Mucosa of descending colon (tissue), 3 donors: ENCODE measurements at regions not wholly inside any gene's neighbourhood (a gene's known extent, or its start where the extent isn't known, plus 50 kb on each side); places are given as distances from the start of the nearest gene placed in this dataset.

Experiments used
- ATAC-seq: fragments of 200-7000 bp; cut with Tn5 transposase; one replicate; pipeline ENCODE4 v1.9.1; 2020; ENCODE audit warnings: mild to moderate bottlenecking, moderate library complexity
- DNase-seq, 3 donors: peaks; one replicate each; pipeline ENCODE4 v3.0.0-alpha.2; 2020
- H3K36me3 ChIP-seq: fragments of 200-600 bp; one replicate; pipeline ENCODE4 v1.8.0; 2021; ENCODE audit warnings: low read depth, mild to moderate bottlenecking
- H3K4me1 ChIP-seq: fragments of 200-600 bp; one replicate; pipeline ENCODE4 v1.8.0; 2021; ENCODE audit warnings: low read depth, mild to moderate bottlenecking
- H3K4me3 ChIP-seq: fragments of 200-600 bp; one replicate; pipeline ENCODE4 v1.8.0; 2021; ENCODE audit warnings: mild to moderate bottlenecking
- H3K9me3 ChIP-seq: fragments of 200-600 bp; one replicate; pipeline ENCODE4 v1.8.0; 2021; ENCODE audit warnings: mild to moderate bottlenecking
- intact Hi-C, 2 donors: fragments of 100-400 bp; cut with DNase I in 1 of 2; cut with micrococcal nuclease in 1 of 2; formaldehyde crosslinking; loops; one replicate each; pipeline versions ENCODE4 v1.11.0 to v1.11.1; 2022; cut with DNase I, micrococcal nuclease
- TF ChIP-seq, protein P1 (sequence below): fragments of 200-600 bp; IDR thresholded peaks from one replicate; pipeline ENCODE4 v1.8.0; 2022; ENCODE audit warnings: antibody characterized with exemption, mild to moderate bottlenecking
- donor health status: DM: no; HTN: no; CAD: no; lungs with moderate emphysema.
- donor health status: DM: no; HTN: no; CAD: no.
- donor health status: DM: no; HTN: yes; CAD: no.

DNA sequence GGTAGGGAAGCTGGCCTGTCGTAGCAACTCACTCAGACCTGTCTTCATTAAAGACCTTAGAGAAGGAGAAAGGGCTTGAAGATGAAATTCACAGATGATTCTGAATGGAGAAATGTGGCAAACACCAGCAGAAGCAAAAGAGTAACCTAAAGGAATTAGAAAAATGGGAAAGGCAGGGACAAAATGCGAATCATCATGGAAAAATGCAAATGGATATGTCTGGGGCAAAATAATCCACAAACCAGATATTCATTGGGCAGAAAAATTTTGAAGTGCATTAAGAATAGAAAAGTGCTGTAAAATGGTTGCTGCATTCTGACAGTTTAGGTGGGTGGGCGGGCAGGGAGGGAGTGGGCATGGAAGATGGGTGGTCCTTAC lies 156.9 kb upstream of the RASGRP1 start:
- DNase-seq, result no peak
- Histone ChIP-seq H3K9me3 (no peaks in the 10 kb centered on the region), H3K4me3 (no peak overlapping the region), H3K36me3 (no peaks in the 10 kb centered on the region), H3K4me1 (no peaks in the 10 kb centered on the region)
- intact Hi-C loops, result no loop called here
- TF ChIP-seq, protein P1, sequence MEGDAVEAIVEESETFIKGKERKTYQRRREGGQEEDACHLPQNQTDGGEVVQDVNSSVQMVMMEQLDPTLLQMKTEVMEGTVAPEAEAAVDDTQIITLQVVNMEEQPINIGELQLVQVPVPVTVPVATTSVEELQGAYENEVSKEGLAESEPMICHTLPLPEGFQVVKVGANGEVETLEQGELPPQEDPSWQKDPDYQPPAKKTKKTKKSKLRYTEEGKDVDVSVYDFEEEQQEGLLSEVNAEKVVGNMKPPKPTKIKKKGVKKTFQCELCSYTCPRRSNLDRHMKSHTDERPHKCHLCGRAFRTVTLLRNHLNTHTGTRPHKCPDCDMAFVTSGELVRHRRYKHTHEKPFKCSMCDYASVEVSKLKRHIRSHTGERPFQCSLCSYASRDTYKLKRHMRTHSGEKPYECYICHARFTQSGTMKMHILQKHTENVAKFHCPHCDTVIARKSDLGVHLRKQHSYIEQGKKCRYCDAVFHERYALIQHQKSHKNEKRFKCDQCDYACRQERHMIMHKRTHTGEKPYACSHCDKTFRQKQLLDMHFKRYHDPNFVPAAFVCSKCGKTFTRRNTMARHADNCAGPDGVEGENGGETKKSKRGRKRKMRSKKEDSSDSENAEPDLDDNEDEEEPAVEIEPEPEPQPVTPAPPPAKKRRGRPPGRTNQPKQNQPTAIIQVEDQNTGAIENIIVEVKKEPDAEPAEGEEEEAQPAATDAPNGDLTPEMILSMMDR, result no peak
- ATAC-seq, result no peak

DNA sequence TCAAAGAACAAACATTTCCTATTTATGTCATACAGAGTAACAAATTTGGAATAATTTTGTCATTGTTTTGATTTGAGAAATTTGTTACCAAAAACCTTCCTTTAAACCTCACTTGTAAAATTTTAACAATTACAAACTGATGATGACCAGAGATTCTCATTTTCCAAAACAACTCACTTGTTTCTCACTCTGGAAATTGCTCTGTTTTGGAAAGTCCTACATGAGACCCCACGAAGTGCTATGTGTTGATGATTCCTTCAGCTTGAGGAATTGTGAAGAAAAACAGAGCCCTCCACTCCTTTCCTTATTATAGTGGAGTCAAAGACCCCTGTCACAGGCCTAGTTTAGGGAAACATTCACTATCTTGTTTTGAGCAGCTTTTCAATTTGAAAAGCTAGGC lies 157.6 kb upstream of the RASGRP1 start:
- no peak for DNase-seq
- no peak for ATAC-seq
- H3K9me3 ChIP-seq, result no peaks in the 10 kb centered on the region
- H3K4me3 ChIP-seq, result no peak overlapping the region
- H3K36me3 ChIP-seq, result no peaks in the 10 kb centered on the region
- no peaks in the 10 kb centered on the region for H3K4me1 ChIP-seq
- intact Hi-C loops, result no loop called here
- TF ChIP-seq, protein P1, result no peak

DNA sequence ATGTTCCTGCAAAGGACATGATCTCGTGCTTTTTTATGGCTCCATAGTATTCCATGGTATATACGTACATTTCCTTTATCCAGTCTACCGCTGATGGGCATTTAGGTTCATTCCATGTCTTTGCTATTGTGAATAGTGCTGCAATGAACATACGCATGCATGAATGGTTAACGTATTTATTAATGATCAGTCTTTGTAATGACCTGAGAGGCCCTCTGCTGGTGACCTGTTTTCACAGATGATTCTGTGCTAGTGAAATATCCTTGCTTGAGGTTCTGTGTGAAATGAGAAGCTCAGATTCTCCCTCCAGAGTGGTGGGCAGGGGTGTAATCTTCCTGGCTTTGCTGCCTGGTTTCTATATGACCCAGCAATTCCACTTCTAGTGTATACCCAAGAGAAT lies 160.2 kb upstream of the RASGRP1 start:
- ATAC-seq (no peak), DNase-seq (no peak)
- H3K4me1 ChIP-seq, result no peaks in the 10 kb centered on the region
- H3K4me3 ChIP-seq, result no peak overlapping the region
- no peaks in the 10 kb centered on the region for H3K9me3 ChIP-seq
- TF ChIP-seq, protein P1, result no peak
- intact Hi-C loops, result no loop called here
- H3K36me3 ChIP-seq, result no peaks in the 10 kb centered on the region

DNA sequence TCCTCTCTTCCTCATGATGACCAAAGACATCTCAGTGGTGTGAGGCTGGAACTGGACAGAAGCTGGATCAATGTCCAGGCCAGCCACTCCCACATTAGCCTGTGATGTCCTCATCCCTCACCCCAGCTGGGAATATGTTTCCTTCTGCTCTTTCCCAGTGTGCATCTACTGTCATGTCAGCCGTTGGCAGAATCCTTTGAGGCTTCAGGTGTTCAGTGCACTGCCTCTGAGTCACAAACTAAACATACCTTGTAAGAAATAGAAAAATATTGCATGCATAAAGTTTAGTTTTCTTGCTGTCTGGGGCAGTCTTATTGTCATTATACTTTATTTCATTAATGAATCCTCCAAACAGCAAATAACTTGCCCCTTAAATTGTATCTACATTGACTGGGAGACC lies 161.6 kb upstream of the RASGRP1 start:
- DNase-seq (no peak), ATAC-seq (no peak)
- intact Hi-C loops, result no loop called here

DNA sequence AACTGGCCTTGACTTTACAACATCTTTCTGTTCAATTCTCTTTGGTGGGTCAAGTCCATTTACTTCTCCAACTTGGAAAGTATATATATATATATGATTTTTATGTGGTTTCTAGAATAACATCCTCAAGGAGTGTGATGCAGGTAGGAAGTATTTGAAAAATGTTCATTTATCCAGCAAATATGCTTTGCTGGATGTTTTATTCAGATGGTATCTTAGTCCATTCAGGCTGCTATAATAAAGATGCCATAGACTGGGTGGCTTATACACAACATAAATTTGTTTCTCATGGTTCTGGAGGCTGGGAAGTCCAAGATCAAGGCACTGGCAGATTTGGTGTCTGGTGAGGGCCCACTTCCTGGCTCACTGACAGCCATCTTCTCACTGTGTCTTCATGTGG lies 168.7 kb upstream of the RASGRP1 start:
- TF ChIP-seq, protein P1, result no peak
- no peaks in the 10 kb centered on the region for H3K36me3 ChIP-seq
- intact Hi-C loops, result no loop called here

More for the DNA sequence above, 161.6 kb upstream of the RASGRP1 start:
- Histone ChIP-seq H3K4me1 (no peaks in the 10 kb centered on the region), H3K9me3 (no peaks in the 10 kb centered on the region), H3K36me3 (no peaks in the 10 kb centered on the region), H3K4me3 (no peak overlapping the region)
- TF ChIP-seq, protein P1, result no peak

DNA sequence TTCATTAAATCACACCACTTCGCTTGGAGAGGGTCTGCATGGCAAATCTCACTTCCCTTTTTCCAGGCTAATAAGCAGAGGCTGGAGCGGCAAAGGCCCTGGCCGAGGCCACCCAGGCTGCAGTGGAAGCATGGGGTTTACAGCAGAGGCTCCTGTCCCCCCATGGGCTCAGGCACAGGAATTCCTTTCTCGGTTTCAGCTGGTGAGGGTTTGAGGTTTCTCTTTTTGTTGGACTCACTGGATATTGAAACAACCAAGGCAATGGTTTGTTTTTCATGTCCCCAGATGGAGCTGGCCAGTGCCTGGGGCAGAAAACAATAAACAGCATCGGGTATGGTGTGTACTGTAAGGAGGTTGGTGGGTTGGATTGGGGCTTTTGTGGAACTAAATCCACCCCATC lies 175.6 kb upstream of the RASGRP1 start:
- H3K9me3 ChIP-seq, result no peaks in the 10 kb centered on the region
- TF ChIP-seq, protein P1, result no peak
- no peaks in the 10 kb centered on the region for H3K4me1 ChIP-seq
- H3K36me3 ChIP-seq, result no peaks in the 10 kb centered on the region
- DNase-seq (no peak), ATAC-seq (no peak)
- H3K4me3 ChIP-seq, result no peak overlapping the region
- intact Hi-C loops, result no loop called here

More for the DNA sequence above, 168.7 kb upstream of the RASGRP1 start:
- H3K4me1 ChIP-seq, result no peaks in the 10 kb centered on the region
- DNase-seq, result no peak
- no peaks in the 10 kb centered on the region for H3K9me3 ChIP-seq
- no peak overlapping the region for H3K4me3 ChIP-seq
- no peak for ATAC-seq
